GM10248 (cell line): ENCODE measurements at regions not wholly inside any gene's neighbourhood (a gene's known extent, or its start where the extent isn't known, plus 50 kb on each side); places are given as distances from the start of the nearest gene placed in this dataset.

Experiments used
- CTCF ChIA-PET: fragments of 300-600 bp; sonication (Branson Sonifier 250); formaldehyde crosslinking; extraction: SDS; loops from one replicate; lab custom pipeline; 2021; ENCODE audit warnings: antibody characterized with exemption; lab: Yijun Ruan, JAX
- POLR2A ChIA-PET: fragments of 350-650 bp; sonication (Branson Sonifier 250); formaldehyde crosslinking; extraction: SDS; loops from one replicate; lab custom pipeline; 2020; ENCODE audit warnings: antibody characterized with exemption; lab: Yijun Ruan, JAX
- DNase-seq: peaks from one replicate; pipeline ENCODE4 v3.0.0; 2012; ENCODE audit errors: extremely low spot score
- TF ChIP-seq, protein P1 (sequence below): IDR thresholded peaks from 2 replicates; pipeline ENCODE4 v1.5.1; 2012; ENCODE audit warnings: mild to moderate bottlenecking, low read depth; ENCODE audit errors: extremely low read depth, missing control alignments, control extremely low read depth

DNA sequence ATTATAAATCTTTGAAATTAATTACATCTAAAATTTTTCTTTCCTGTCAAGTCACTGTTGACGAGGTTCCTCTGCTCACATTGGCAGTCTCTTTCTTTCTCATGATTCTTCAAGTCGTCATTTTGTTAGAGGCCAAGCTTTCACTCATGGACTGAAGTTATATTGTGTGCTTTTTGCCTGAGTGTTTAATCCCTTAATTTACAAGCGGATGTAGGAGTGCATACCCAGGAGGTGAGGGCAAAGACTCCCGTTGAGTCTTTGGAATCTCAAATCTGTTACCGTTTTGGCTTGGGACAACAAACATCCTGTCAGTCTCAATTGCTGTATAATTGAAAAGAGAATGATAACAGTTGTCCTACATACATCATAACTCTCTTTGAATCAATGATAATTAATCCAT lies 345.0 kb downstream of the TRIML1 start:
- TF ChIP-seq, protein P1, sequence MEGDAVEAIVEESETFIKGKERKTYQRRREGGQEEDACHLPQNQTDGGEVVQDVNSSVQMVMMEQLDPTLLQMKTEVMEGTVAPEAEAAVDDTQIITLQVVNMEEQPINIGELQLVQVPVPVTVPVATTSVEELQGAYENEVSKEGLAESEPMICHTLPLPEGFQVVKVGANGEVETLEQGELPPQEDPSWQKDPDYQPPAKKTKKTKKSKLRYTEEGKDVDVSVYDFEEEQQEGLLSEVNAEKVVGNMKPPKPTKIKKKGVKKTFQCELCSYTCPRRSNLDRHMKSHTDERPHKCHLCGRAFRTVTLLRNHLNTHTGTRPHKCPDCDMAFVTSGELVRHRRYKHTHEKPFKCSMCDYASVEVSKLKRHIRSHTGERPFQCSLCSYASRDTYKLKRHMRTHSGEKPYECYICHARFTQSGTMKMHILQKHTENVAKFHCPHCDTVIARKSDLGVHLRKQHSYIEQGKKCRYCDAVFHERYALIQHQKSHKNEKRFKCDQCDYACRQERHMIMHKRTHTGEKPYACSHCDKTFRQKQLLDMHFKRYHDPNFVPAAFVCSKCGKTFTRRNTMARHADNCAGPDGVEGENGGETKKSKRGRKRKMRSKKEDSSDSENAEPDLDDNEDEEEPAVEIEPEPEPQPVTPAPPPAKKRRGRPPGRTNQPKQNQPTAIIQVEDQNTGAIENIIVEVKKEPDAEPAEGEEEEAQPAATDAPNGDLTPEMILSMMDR = no peak
- ChIA-PET CTCF (interaction anchor here (1.5 kb wide), 1 partner anchor 13 kb away, joined by 3 read pairs; no protein-coding TSS in a partner anchor), POLR2A (no interaction called here)
- no peak for DNase-seq

DNA sequence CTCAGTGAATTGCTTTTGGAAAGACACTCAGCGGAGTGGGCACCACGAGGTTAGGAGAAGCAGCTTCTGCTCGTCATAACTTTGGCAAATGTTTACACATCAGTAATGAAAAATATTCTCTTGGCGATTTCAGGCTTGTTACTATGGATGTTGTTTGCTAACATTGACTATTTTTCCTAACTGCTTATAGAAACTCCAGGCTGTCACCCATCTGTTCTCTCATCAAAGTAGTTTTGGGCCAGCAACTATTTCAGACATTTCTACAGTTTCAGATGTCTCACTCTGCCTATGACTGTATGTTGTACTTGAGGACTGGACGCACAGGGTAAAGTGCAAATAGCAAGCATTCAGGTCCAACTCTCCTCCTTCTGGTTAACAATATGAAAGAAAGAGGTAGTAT lies 346.7 kb downstream of the TRIML1 start:
- POLR2A ChIA-PET = no interaction called here
- TF ChIP-seq, protein P1 = no peak
- DNase-seq = no peak
- CTCF ChIA-PET = interaction anchor here (1.5 kb wide), 1 partner anchor 15 kb away, joined by 3 read pairs; no protein-coding TSS in a partner anchor

DNA sequence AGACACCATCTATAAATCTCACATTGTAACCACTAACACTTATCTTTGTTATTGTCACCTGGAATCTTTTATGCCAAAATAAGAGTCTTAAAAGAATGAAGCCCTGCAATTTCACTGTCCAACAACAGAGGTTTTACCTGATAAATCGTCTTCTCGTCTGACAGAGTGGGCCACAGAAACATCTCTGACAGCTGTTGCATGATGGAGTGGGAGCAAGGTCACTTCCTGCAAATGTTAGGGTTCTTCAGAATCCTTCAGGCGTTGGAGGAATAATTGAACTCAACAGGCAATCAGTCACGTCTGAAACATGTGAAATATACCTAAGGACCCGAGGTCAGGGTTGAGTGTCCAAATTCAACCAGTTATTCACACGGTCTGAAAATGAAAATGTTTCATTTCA lies 353.6 kb downstream of the TRIML1 start:
- no peak for DNase-seq
- ChIA-PET POLR2A (no interaction called here), CTCF (no interaction called here)
- TF ChIP-seq, protein P1 = no peak

DNA sequence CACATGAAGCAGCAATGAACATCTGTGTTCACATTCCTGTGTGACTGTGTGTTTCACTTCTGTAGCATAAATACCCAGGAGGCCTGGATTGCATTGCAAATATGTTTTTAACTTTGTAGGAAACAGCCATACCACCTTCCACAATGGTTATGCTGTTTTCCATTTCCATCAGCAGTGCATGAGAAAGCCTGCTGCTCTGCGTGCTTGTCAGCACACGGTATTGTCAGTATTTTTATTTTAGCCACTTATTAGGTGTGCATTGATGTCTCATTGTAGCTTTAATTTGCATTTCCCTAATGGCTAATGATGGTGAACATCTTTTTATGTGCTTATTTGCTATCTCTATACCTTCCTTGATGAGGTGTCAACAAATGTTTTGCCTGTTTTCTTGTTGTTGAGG lies 355.9 kb downstream of the TRIML1 start:
- POLR2A ChIA-PET = no interaction called here
- CTCF ChIA-PET = no interaction called here
- TF ChIP-seq, protein P1 = no peak
- DNase-seq = no peak

DNA sequence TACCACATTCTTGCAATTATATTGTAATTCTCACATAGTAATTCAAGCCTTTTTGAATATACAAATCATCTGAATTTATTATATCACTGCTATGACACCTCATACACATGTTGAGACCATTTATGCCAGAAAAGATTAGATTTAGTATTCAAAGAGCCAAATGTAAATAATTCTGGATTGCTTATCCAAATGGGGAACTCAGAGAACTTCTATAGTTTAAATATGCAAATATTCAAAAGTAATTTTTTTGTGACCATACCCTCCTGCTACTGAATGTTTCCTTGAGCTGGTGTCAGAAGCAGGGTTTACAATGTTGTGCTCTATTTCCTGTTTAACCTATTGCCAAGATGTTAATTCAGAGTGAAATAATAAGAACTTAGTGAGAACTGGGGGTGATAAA lies 372.2 kb downstream of the TRIML1 start:
- DNase-seq = no peak
- TF ChIP-seq, protein P1 = no peak
- CTCF ChIA-PET = no interaction called here
- POLR2A ChIA-PET = no interaction called here

DNA sequence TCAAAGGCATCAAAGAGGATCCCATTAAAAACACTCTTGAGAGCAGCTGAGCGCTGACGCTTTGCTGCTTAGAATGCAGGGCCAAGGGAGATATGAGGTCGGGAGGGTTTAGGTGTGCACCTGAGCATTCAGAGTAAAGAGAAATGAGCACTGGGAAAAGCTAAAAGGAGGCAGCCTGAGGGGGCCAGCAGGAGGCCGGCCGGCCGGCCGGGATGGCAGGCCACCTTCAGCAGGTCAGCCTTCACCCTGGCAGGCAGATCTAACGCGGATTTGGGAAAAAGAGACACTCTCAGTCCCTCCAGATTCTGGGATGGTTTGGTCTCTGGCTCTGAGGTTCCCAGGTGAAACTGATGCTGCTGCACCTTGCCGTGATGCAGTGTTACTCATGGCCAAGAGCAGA lies 393.5 kb downstream of the TRIML1 start:
- DNase-seq = no peak
- ChIA-PET POLR2A (no interaction called here), CTCF (interaction anchor here (1.0 kb wide), 1 partner anchor 14 kb away, joined by 3 read pairs; no protein-coding TSS in a partner anchor)
- TF ChIP-seq, protein P1 = no peak

DNA sequence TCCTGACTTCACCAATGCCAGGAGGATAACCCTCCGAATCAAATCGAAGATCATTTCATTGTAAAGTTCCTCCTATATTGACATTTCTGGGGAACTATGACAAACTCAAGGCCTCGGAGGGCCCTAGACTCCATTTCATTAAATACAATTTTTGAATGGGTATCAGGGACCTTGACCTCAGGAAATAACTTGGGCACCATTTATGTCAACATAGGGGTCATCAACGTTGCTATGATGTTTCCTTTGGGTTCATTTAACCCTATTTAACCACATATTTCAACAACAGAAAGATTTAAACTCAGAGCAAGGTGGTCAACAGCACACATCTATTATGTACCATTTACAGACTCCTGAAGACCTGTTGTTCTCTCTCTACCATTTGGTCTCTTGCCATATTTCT lies 395.1 kb downstream of the TRIML1 start:
- DNase-seq = no peak
- CTCF ChIA-PET = no interaction called here
- POLR2A ChIA-PET = no interaction called here
- TF ChIP-seq, protein P1 = no peak
